ENCODE measurements at regions not wholly inside any gene's neighbourhood (a gene's known extent, or its start where the extent isn't known, plus 50 kb on each side); places are given as distances from the start of the nearest gene placed in this dataset.

DNA sequence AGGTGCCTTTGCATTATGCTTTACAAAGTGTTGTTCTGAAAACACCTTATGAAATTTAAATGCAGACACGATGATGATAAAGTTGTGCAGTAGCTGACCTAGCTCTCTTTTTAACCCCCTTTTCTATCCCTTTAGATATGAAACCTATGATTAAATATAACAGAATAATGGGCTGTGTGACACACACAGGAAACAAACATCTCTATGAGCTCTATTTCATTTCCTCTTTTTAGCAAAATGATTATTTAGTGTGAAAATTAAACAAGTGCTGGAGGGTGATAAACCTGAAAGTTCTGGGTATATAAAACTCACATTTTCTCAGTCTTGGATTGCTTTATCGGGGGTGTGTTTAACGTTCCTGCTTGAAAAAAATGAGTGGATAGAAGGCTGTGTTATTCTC is 1310.5 kb upstream of the CELF2 start:
- Mint-ChIP-seq H3K9me3 (ENCODE audit: low read depth) (peaks cover 7% of the 10 kb centered on the region), H3K4me3 (ENCODE audit: low read depth) (no peak overlapping the region), H3K27me3 (no peaks in the 10 kb centered on the region), H3K4me1 (ENCODE audit: low read depth) (no peaks in the 10 kb centered on the region), H3K27ac (no peak overlapping the region), H3K36me3 (ENCODE audit: insufficient read depth) (no peaks in the 10 kb centered on the region)
- TF ChIP-seq CTCF (IDR thresholded peaks at IDR 0.05; ENCODE audit: unreplicated experiment) = no peak
- DNase-seq (ENCODE audit: low spot score, unreplicated experiment) = no peak

- H3K4me3 Mint-ChIP-seq (ENCODE audit: low read depth) = no peak overlapping the region
- no peak for TF ChIP-seq CTCF (IDR thresholded peaks at IDR 0.05; ENCODE audit: unreplicated experiment)
- no peak for DNase-seq (ENCODE audit: low spot score, unreplicated experiment)
- no peaks in the 10 kb centered on the region for H3K36me3 Mint-ChIP-seq (ENCODE audit: insufficient read depth)
- peaks cover 10% of the 10 kb centered on the region for H3K9me3 Mint-ChIP-seq (ENCODE audit: low read depth)
- H3K4me1 Mint-ChIP-seq (ENCODE audit: low read depth) = no peaks in the 10 kb centered on the region
- no peak overlapping the region for H3K27ac Mint-ChIP-seq
- no peaks in the 10 kb centered on the region for H3K27me3 Mint-ChIP-seq
Measured at GRCh38 chr10:9709849-9710248, 1307.8 kb upstream of the CELF2 start.

- H3K27me3 Mint-ChIP-seq = no peaks in the 10 kb centered on the region
- H3K9me3 Mint-ChIP-seq (ENCODE audit: low read depth) = peaks cover 10% of the 10 kb centered on the region
- no peak overlapping the region for H3K27ac Mint-ChIP-seq
- DNase-seq (ENCODE audit: low spot score, unreplicated experiment) = no peak
- H3K36me3 Mint-ChIP-seq (ENCODE audit: insufficient read depth) = no peaks in the 10 kb centered on the region
- no peak overlapping the region for H3K4me3 Mint-ChIP-seq (ENCODE audit: low read depth)
- no peaks in the 10 kb centered on the region for H3K4me1 Mint-ChIP-seq (ENCODE audit: low read depth)
- no peak for TF ChIP-seq CTCF (IDR thresholded peaks at IDR 0.05; ENCODE audit: unreplicated experiment)
Measured at GRCh38 chr10:9712393-9712792, 1305.3 kb upstream of the CELF2 start.

DNA sequence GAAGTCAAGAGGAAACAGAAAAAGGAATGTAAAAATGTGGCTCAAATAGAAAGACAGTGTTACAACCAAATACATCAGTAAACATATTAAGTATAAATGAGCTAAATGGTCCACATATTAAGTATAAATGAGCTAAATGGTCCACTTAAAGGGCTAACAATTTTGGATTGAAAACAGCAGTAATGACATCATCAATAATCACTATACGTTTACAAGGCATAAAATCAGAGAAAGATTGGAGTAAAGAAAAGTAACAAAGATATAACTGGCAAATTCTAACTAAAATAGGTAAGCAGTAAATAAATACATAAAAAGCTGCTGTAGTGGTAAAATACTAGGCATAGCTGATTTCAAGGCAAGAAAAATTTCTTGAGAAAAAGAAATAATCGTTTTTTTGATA is 1298.4 kb upstream of the CELF2 start:
- no peak for DNase-seq (ENCODE audit: low spot score, unreplicated experiment)
- H3K9me3 Mint-ChIP-seq (ENCODE audit: low read depth) = no peaks in the 10 kb centered on the region

GRCh38 chr10:9733766-9734165 is 1283.9 kb upstream of the CELF2 start:
- Mint-ChIP-seq H3K27me3 (no peaks in the 10 kb centered on the region), H3K4me3 (ENCODE audit: low read depth) (no peak overlapping the region), H3K9me3 (ENCODE audit: low read depth) (peaks cover 3% of the 10 kb centered on the region), H3K27ac (peak overlapping the region; percentile 65), H3K36me3 (ENCODE audit: insufficient read depth) (no peaks in the 10 kb centered on the region), H3K4me1 (ENCODE audit: low read depth) (peaks cover 6% of the 10 kb centered on the region)
- no peak for TF ChIP-seq CTCF (IDR thresholded peaks at IDR 0.05; ENCODE audit: unreplicated experiment)
- no peak for DNase-seq (ENCODE audit: low spot score, unreplicated experiment)

More for the DNA sequence above, 1298.4 kb upstream of the CELF2 start:
- Mint-ChIP-seq H3K27me3 (no peaks in the 10 kb centered on the region), H3K4me3 (ENCODE audit: low read depth) (no peak overlapping the region), H3K27ac (no peak overlapping the region), H3K36me3 (ENCODE audit: insufficient read depth) (no peaks in the 10 kb centered on the region), H3K4me1 (ENCODE audit: low read depth) (no peaks in the 10 kb centered on the region)
- no peak for TF ChIP-seq CTCF (IDR thresholded peaks at IDR 0.05; ENCODE audit: unreplicated experiment)

Measured in progenitor cell of endocrine pancreas (in vitro differentiated cells).